ENCODE measurements at regions not wholly inside any gene's neighbourhood (a gene's known extent, or its start where the extent isn't known, plus 50 kb on each side); places are given as distances from the start of the nearest gene placed in this dataset.

GRCh38 chr14:64654246-64654900 lies 49.9 kb upstream of the PLEKHG3 start:
- no peak overlapping the region for H3K4me3 ChIP-seq (ENCODE audit: low read length)
- no peaks in the 10 kb centered on the region for H3K36me3 ChIP-seq (ENCODE audit: control insufficient read depth, insufficient read depth, low read length)
- peaks cover 7% of the 10 kb centered on the region for H3K4me1 Mint-ChIP-seq
- H3K9me3 Mint-ChIP-seq: peaks cover 19% of the 10 kb centered on the region
- 85 to 94% methylated on average over 4 of the region's 5 CpGs for WGBS, 2 experiments (ENCODE audit: insufficient coverage in 1 of 2, insufficient read length in 1 of 2)
- H3K9me3 ChIP-seq (ENCODE audit: control insufficient read depth, low read length): peaks cover 14% of the 10 kb centered on the region
- no peak for TF ChIP-seq CTCF (conservative IDR thresholded peaks at IDR 0.05)
- H3K4me3 Mint-ChIP-seq: no peak overlapping the region
- H3K27ac Mint-ChIP-seq: no peak overlapping the region
- no peak overlapping the region for H3K27ac ChIP-seq (ENCODE audit: low read depth, low read length)
- no peaks in the 10 kb centered on the region for H3K36me3 Mint-ChIP-seq (ENCODE audit: low read depth)
- no peak overlapping the region for H3K9ac ChIP-seq (ENCODE audit: extremely low read depth, low read length, poor library complexity, severe bottlenecking)
- H3K27me3 Mint-ChIP-seq (ENCODE audit: insufficient read depth): no peaks in the 10 kb centered on the region
- no peak for DNase-seq
- H3K4me1 ChIP-seq (ENCODE audit: control insufficient read depth, insufficient read depth, low read length): no peaks in the 10 kb centered on the region
- no peaks in the 10 kb centered on the region for H3K27me3 ChIP-seq (ENCODE audit: control insufficient read depth, insufficient read depth, low read length, poor library complexity, severe bottlenecking)

Data from endodermal cell (in vitro differentiated cells).